NCI-H748 (cell line): ENCODE measurements at regions not wholly inside any gene's neighbourhood (a gene's known extent, or its start where the extent isn't known, plus 50 kb on each side); places are given as distances from the start of the nearest gene placed in this dataset.

Experiments used
- DNase-seq: peaks from one replicate; lab custom pipeline; 2025; ENCODE audit not compliant: unreplicated experiment; lab: John Stamatoyannopoulos, UW

GRCh38 chr20:40591119-40591518, 97.9 kb downstream of the MAFB start:
- DNase-seq: no peak

- DNase-seq: no peak
These were observed 99.5 kb downstream of the MAFB start for GRCh38 chr20:40589581-40589980.

GRCh38 chr20:40588891-40589290, 100.1 kb downstream of the MAFB start:
- no peak for DNase-seq

- no peak for DNase-seq
These were observed 102.0 kb downstream of the MAFB start for GRCh38 chr20:40587038-40587437.

GRCh38 chr20:40584130-40584809, 104.8 kb downstream of the MAFB start:
- DNase-seq: no peak

- no peak for DNase-seq
These were observed 105.4 kb downstream of the MAFB start for GRCh38 chr20:40583636-40584035.

- DNase-seq: no peak
These were observed 105.8 kb downstream of the MAFB start for GRCh38 chr20:40583205-40583604.

GRCh38 chr20:40582531-40582930, 106.5 kb downstream of the MAFB start:
- no peak for DNase-seq

GRCh38 chr20:40579701-40580100, 109.3 kb downstream of the MAFB start:
- no peak for DNase-seq

GRCh38 chr20:40578961-40579360, 110.1 kb downstream of the MAFB start:
- no peak for DNase-seq

- no peak for DNase-seq
These were observed 113.2 kb downstream of the MAFB start for GRCh38 chr20:40575851-40576250.

GRCh38 chr20:40572251-40572650, 116.8 kb downstream of the MAFB start:
- no peak for DNase-seq

- no peak for DNase-seq
These were observed 117.4 kb downstream of the MAFB start for GRCh38 chr20:40571639-40572038.

- DNase-seq: no peak
These were observed 120.8 kb downstream of the MAFB start for GRCh38 chr20:40568200-40568599.

- no peak for DNase-seq
These were observed 123.4 kb downstream of the MAFB start for GRCh38 chr20:40565682-40566040.

- DNase-seq: no peak
These were observed 123.9 kb downstream of the MAFB start for GRCh38 chr20:40565001-40565681.

- DNase-seq: peak; percentile 58
These were observed 125.6 kb downstream of the MAFB start for GRCh38 chr20:40563296-40563950.

GRCh38 chr20:40562031-40562430, 127.0 kb downstream of the MAFB start:
- no peak for DNase-seq

- no peak for DNase-seq
These were observed 127.8 kb downstream of the MAFB start for GRCh38 chr20:40561187-40561586.

- DNase-seq: no peak
These were observed 130.8 kb downstream of the MAFB start for GRCh38 chr20:40558212-40558611.

- DNase-seq: no peak
These were observed 137.9 kb downstream of the MAFB start for GRCh38 chr20:40551125-40551530.

GRCh38 chr20:40547483-40548091, 141.4 kb downstream of the MAFB start:
- DNase-seq: no peak
